ENCODE measurements at regions not wholly inside any gene's neighbourhood (a gene's known extent, or its start where the extent isn't known, plus 50 kb on each side); places are given as distances from the start of the nearest gene placed in this dataset.
A peak's percentile ranks its signal among the peaks of the same experiment; 100 is the strongest.

GRCh38 chr4:162442128-162442527 lies 278.3 kb upstream of the FSTL5 start:
- Histone ChIP-seq H3K27ac (ENCODE audit: low read length) (no peak overlapping the region), H2AFZ (ENCODE audit: low read length) (no peak overlapping the region), H3K9me2 (replicated peaks; ENCODE audit: low read length) (no peaks in the 10 kb centered on the region), H3K79me2 (ENCODE audit: low read length) (no peaks in the 10 kb centered on the region), H3K4me1 (ENCODE audit: insufficient read depth, low read length) (no peaks in the 10 kb centered on the region), H4K20me1 (ENCODE audit: low read length) (no peaks in the 10 kb centered on the region), H3K4me2 (ENCODE audit: low read length) (no peak overlapping the region), H3F3A (ENCODE audit: low read length, unreplicated experiment) (no peaks in the 10 kb centered on the region), H3K27me3 (ENCODE audit: low read length) (no peaks in the 10 kb centered on the region), H3K36me3 (ENCODE audit: low read depth, low read length) (no peaks in the 10 kb centered on the region), H3K4me3 (ENCODE audit: low read length) (no peak overlapping the region), H3K9ac (ENCODE audit: low read length) (no peak overlapping the region), H3K9me3 (ENCODE audit: low read length) (no peaks in the 10 kb centered on the region)
- BruUV-seq (replicated peaks): no TSS peak
- intact Hi-C loops (cut with micrococcal nuclease): no loop called here
- POLR2A ChIA-PET (ENCODE audit: unreplicated experiment): no interaction called here
- DNase-seq (no peak), ATAC-seq (no peak)
- CTCF ChIA-PET: no interaction called here
- no peak for TF ChIP-seq EZH2 (IDR thresholded peaks at IDR 0.05; ENCODE audit: low read length, unreplicated experiment)

GRCh38 chr4:162422312-162422711 lies 258.5 kb upstream of the FSTL5 start:
- H3F3A ChIP-seq (ENCODE audit: low read length, unreplicated experiment): no peaks in the 10 kb centered on the region
- no peaks in the 10 kb centered on the region for H3K4me1 ChIP-seq (ENCODE audit: insufficient read depth, low read length)
- H3K9ac ChIP-seq (ENCODE audit: low read length): no peak overlapping the region
- no peaks in the 10 kb centered on the region for H4K20me1 ChIP-seq (ENCODE audit: low read length)
- no TSS peak for BruUV-seq (replicated peaks)
- intact Hi-C loops (cut with micrococcal nuclease): no loop called here
- no peaks in the 10 kb centered on the region for H3K9me3 ChIP-seq (ENCODE audit: low read length)
- no peaks in the 10 kb centered on the region for H3K27me3 ChIP-seq (ENCODE audit: low read length)
- H3K4me3 ChIP-seq (ENCODE audit: low read length): no peak overlapping the region
- H3K79me2 ChIP-seq (ENCODE audit: low read length): no peaks in the 10 kb centered on the region
- H3K9me2 ChIP-seq (replicated peaks; ENCODE audit: low read length): no peaks in the 10 kb centered on the region
- H2AFZ ChIP-seq (ENCODE audit: low read length): no peak overlapping the region
- H3K4me2 ChIP-seq (ENCODE audit: low read length): no peak overlapping the region
- ChIA-PET CTCF (no interaction called here), POLR2A (ENCODE audit: unreplicated experiment) (no interaction called here)
- H3K36me3 ChIP-seq (ENCODE audit: low read depth, low read length): no peaks in the 10 kb centered on the region
- no peak overlapping the region for H3K27ac ChIP-seq (ENCODE audit: low read length)
- no peak for TF ChIP-seq EZH2phosphoT487 (IDR thresholded peaks at IDR 0.05; ENCODE audit: borderline replicate concordance, low read length)
- no peak for TF ChIP-seq EZH2 (IDR thresholded peaks at IDR 0.05; ENCODE audit: low read length, unreplicated experiment)
- TF ChIP-seq CTCF (conservative IDR thresholded peaks at IDR 0.05; ENCODE audit: low read depth, low read length): no peak
- peak; percentile 35 for DNase-seq
- ATAC-seq: peak; percentile 57

GRCh38 chr4:162410854-162411253 lies 247.1 kb upstream of the FSTL5 start:
- no peaks in the 10 kb centered on the region for H3K9me2 ChIP-seq (replicated peaks; ENCODE audit: low read length)
- no peak for DNase-seq
- ATAC-seq: no peak
- H3F3A ChIP-seq (ENCODE audit: low read length, unreplicated experiment): no peaks in the 10 kb centered on the region
- H3K9ac ChIP-seq (ENCODE audit: low read length): no peak overlapping the region
- no peaks in the 10 kb centered on the region for H4K20me1 ChIP-seq (ENCODE audit: low read length)
- ChIA-PET POLR2A (ENCODE audit: unreplicated experiment) (no interaction called here), CTCF (no interaction called here)
- H3K4me1 ChIP-seq (ENCODE audit: insufficient read depth, low read length): no peaks in the 10 kb centered on the region; the same call in 1 of the 2 replicates
- no peaks in the 10 kb centered on the region for H3K27me3 ChIP-seq (ENCODE audit: low read length)
- H3K79me2 ChIP-seq (ENCODE audit: low read length): no peaks in the 10 kb centered on the region
- BruUV-seq (replicated peaks): no TSS peak
- no peak overlapping the region for H2AFZ ChIP-seq (ENCODE audit: low read length)
- no peak overlapping the region for H3K4me3 ChIP-seq (ENCODE audit: low read length)
- H3K27ac ChIP-seq (ENCODE audit: low read length): no peak overlapping the region
- no peaks in the 10 kb centered on the region for H3K36me3 ChIP-seq (ENCODE audit: low read depth, low read length)
- H3K4me2 ChIP-seq (ENCODE audit: low read length): no peak overlapping the region
- no peaks in the 10 kb centered on the region for H3K9me3 ChIP-seq (ENCODE audit: low read length)
- intact Hi-C loops (cut with micrococcal nuclease): no loop called here
- TF ChIP-seq CTCF (conservative IDR thresholded peaks at IDR 0.05; ENCODE audit: low read depth, low read length) (no peak), EZH2 (IDR thresholded peaks at IDR 0.05; ENCODE audit: low read length, unreplicated experiment) (no peak), EZH2phosphoT487 (IDR thresholded peaks at IDR 0.05; ENCODE audit: borderline replicate concordance, low read length) (no peak)

Measured in PC-3 (cell line).